Astrocyte of the hippocampus (primary cell): ENCODE measurements at regions not wholly inside any gene's neighbourhood (a gene's known extent, or its start where the extent isn't known, plus 50 kb on each side); places are given as distances from the start of the nearest gene placed in this dataset.

ENCODE experiments used
- DNase-seq: peaks from one replicate; pipeline ENCODE4 v3.0.0; 2011; ENCODE audit warnings: low read depth, low spot score

- DNase-seq, result no peak
Observed at GRCh38 chr1:65679773-65680172, 112.9 kb upstream of the PDE4B start.

GRCh38 chr1:65681096-65681495, 111.6 kb upstream of the PDE4B start:
- peak; percentile 62 for DNase-seq

- DNase-seq, result peak; percentile 85
Observed at GRCh38 chr1:65687428-65688214, 105.1 kb upstream of the PDE4B start.

GRCh38 chr1:65688215-65688566, 104.5 kb upstream of the PDE4B start:
- no peak for DNase-seq

- DNase-seq, result no peak
Observed at GRCh38 chr1:65688848-65689247, 103.8 kb upstream of the PDE4B start.

GRCh38 chr1:65691152-65691900, 101.4 kb upstream of the PDE4B start:
- DNase-seq, result no peak

- DNase-seq, result no peak
Observed at GRCh38 chr1:65691972-65692371, 100.7 kb upstream of the PDE4B start.

GRCh38 chr1:65694126-65694525, 98.6 kb upstream of the PDE4B start:
- DNase-seq, result no peak

- no peak for DNase-seq
Observed at GRCh38 chr1:65694933-65695332, 97.8 kb upstream of the PDE4B start.

- no peak for DNase-seq
Observed at GRCh38 chr1:65698590-65698989, 94.1 kb upstream of the PDE4B start.

- DNase-seq, result no peak
Observed at GRCh38 chr1:65703853-65704252, 88.8 kb upstream of the PDE4B start.

GRCh38 chr1:65704318-65704717, 88.4 kb upstream of the PDE4B start:
- no peak for DNase-seq

GRCh38 chr1:65717815-65718454, 74.8 kb upstream of the PDE4B start:
- DNase-seq, result peak; percentile 41

GRCh38 chr1:65719391-65719790, 73.3 kb upstream of the PDE4B start:
- no peak for DNase-seq

GRCh38 chr1:65722461-65722860, 70.2 kb upstream of the PDE4B start:
- DNase-seq, result no peak

GRCh38 chr1:65724151-65724550, 68.5 kb upstream of the PDE4B start:
- DNase-seq, result no peak

GRCh38 chr1:65725064-65725463, 67.6 kb upstream of the PDE4B start:
- no peak for DNase-seq

- DNase-seq, result no peak
Observed at GRCh38 chr1:65728504-65728903, 64.2 kb upstream of the PDE4B start.

GRCh38 chr1:65729259-65729658, 63.4 kb upstream of the PDE4B start:
- DNase-seq, result no peak

- no peak for DNase-seq
Observed at GRCh38 chr1:65734979-65735378, 57.7 kb upstream of the PDE4B start.

- DNase-seq, result no peak
Observed at GRCh38 chr1:65741993-65742392, 50.7 kb upstream of the PDE4B start.
